Glutamatergic neuron (in vitro differentiated cells): ENCODE measurements at regions not wholly inside any gene's neighbourhood (a gene's known extent, or its start where the extent isn't known, plus 50 kb on each side); places are given as distances from the start of the nearest gene placed in this dataset.

Source experiments
- DNase-seq: peaks from one replicate; pipeline ENCODE4 v3.0.0; 2022
- H3K27ac Mint-ChIP-seq: one replicate; pipeline ENCODE4 v1.8.0; 2020; ENCODE audit warnings: mild to moderate bottlenecking, mixed read lengths, inconsistent platforms; ENCODE audit not compliant: unreplicated experiment
- H3K27me3 Mint-ChIP-seq: one replicate; pipeline ENCODE4 v1.8.0; 2020; ENCODE audit warnings: mild to moderate bottlenecking, moderate library complexity, mixed read lengths, inconsistent platforms; ENCODE audit not compliant: unreplicated experiment
- H3K36me3 Mint-ChIP-seq: one replicate; pipeline ENCODE4 v1.8.0; 2020; ENCODE audit warnings: mild to moderate bottlenecking, mixed read lengths, inconsistent platforms; ENCODE audit not compliant: unreplicated experiment
- H3K4me1 Mint-ChIP-seq: one replicate; pipeline ENCODE4 v1.8.0; 2020; ENCODE audit warnings: mild to moderate bottlenecking, low read depth, mixed read lengths, inconsistent platforms; ENCODE audit not compliant: unreplicated experiment
- H3K4me3 Mint-ChIP-seq: one replicate; pipeline ENCODE4 v1.8.0; 2020; ENCODE audit warnings: mild to moderate bottlenecking, mixed read lengths, inconsistent platforms; ENCODE audit not compliant: unreplicated experiment
- H3K9me3 Mint-ChIP-seq: one replicate; pipeline ENCODE4 v1.8.0; 2020; ENCODE audit warnings: mild to moderate bottlenecking, moderate library complexity, mixed read lengths, inconsistent platforms; ENCODE audit not compliant: unreplicated experiment
- TF ChIP-seq, protein P1 (sequence below): fragments of 200-600 bp; sonication (generic); IDR thresholded peaks from one replicate; pipeline ENCODE4 v1.5.0; 2021; ENCODE audit not compliant: partially characterized antibody, unreplicated experiment

- no peak overlapping the region for H3K27ac Mint-ChIP-seq
- no peak for DNase-seq
- H3K4me3 Mint-ChIP-seq = no peak overlapping the region
These were observed 150.4 kb downstream of the ZFP36L2 start for GRCh38 chr2:43075811-43076585.

GRCh38 chr2:43075054-43075593 is 151.3 kb downstream of the ZFP36L2 start:
- DNase-seq = no peak
- H3K27ac Mint-ChIP-seq = no peak overlapping the region
- TF ChIP-seq, protein P1, sequence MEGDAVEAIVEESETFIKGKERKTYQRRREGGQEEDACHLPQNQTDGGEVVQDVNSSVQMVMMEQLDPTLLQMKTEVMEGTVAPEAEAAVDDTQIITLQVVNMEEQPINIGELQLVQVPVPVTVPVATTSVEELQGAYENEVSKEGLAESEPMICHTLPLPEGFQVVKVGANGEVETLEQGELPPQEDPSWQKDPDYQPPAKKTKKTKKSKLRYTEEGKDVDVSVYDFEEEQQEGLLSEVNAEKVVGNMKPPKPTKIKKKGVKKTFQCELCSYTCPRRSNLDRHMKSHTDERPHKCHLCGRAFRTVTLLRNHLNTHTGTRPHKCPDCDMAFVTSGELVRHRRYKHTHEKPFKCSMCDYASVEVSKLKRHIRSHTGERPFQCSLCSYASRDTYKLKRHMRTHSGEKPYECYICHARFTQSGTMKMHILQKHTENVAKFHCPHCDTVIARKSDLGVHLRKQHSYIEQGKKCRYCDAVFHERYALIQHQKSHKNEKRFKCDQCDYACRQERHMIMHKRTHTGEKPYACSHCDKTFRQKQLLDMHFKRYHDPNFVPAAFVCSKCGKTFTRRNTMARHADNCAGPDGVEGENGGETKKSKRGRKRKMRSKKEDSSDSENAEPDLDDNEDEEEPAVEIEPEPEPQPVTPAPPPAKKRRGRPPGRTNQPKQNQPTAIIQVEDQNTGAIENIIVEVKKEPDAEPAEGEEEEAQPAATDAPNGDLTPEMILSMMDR = no peak
- H3K9me3 Mint-ChIP-seq = peaks cover 4% of the 10 kb centered on the region
- H3K27me3 Mint-ChIP-seq = no peaks in the 10 kb centered on the region
- peaks cover 3% of the 10 kb centered on the region for H3K4me1 Mint-ChIP-seq
- H3K4me3 Mint-ChIP-seq = no peak overlapping the region
- no peaks in the 10 kb centered on the region for H3K36me3 Mint-ChIP-seq

More at GRCh38 chr2:43075811-43076585, 150.4 kb downstream of the ZFP36L2 start:
- Mint-ChIP-seq H3K9me3 (peaks cover 5% of the 10 kb centered on the region), H3K27me3 (no peaks in the 10 kb centered on the region), H3K4me1 (peaks cover under 1% of the 10 kb centered on the region), H3K36me3 (no peaks in the 10 kb centered on the region)
- TF ChIP-seq, protein P1 = no peak

- no peak overlapping the region for H3K4me3 Mint-ChIP-seq
- no peaks in the 10 kb centered on the region for H3K36me3 Mint-ChIP-seq
- TF ChIP-seq, protein P1 = no peak
- no peaks in the 10 kb centered on the region for H3K27me3 Mint-ChIP-seq
- peaks cover 3% of the 10 kb centered on the region for H3K4me1 Mint-ChIP-seq
- no peak overlapping the region for H3K27ac Mint-ChIP-seq
- peaks cover 4% of the 10 kb centered on the region for H3K9me3 Mint-ChIP-seq
- DNase-seq = no peak
These were observed 151.8 kb downstream of the ZFP36L2 start for GRCh38 chr2:43074592-43075053.

- Mint-ChIP-seq H3K9me3 (peaks cover 4% of the 10 kb centered on the region), H3K27ac (no peak overlapping the region), H3K4me1 (peaks cover 3% of the 10 kb centered on the region), H3K27me3 (no peaks in the 10 kb centered on the region), H3K4me3 (no peak overlapping the region), H3K36me3 (no peaks in the 10 kb centered on the region)
- no peak for DNase-seq
- TF ChIP-seq, protein P1 = no peak
These were observed 152.4 kb downstream of the ZFP36L2 start for GRCh38 chr2:43074052-43074451.

DNA sequence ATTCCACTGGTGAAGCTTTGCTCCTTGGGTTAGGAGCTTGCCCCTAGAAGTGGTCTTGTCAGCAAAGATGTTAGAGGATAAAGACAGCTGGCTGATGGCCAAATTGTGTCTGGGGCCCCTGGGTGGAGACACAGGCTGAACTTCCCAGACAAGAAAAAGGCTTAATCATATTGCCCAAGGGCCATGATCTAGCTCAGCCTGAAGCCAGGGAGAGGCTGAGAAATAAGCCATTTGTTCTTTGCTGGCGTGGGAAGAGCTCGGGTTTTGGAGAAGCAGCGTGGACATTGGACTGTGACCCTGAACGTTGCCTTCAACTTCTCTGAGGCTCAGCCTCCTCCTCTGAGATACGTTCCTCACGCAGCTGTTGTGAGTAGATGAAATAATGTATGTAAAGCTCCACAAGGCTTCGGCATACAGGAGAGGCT is 153.0 kb downstream of the ZFP36L2 start:
- Mint-ChIP-seq H3K27me3 (no peaks in the 10 kb centered on the region), H3K9me3 (peaks cover 4% of the 10 kb centered on the region), H3K27ac (no peak overlapping the region), H3K4me1 (peaks cover 3% of the 10 kb centered on the region), H3K4me3 (no peak overlapping the region), H3K36me3 (no peaks in the 10 kb centered on the region)
- TF ChIP-seq, protein P1 = no peak
- DNase-seq = no peak
